ENCODE measurements at regions not wholly inside any gene's neighbourhood (a gene's known extent, or its start where the extent isn't known, plus 50 kb on each side); places are given as distances from the start of the nearest gene placed in this dataset.

DNA sequence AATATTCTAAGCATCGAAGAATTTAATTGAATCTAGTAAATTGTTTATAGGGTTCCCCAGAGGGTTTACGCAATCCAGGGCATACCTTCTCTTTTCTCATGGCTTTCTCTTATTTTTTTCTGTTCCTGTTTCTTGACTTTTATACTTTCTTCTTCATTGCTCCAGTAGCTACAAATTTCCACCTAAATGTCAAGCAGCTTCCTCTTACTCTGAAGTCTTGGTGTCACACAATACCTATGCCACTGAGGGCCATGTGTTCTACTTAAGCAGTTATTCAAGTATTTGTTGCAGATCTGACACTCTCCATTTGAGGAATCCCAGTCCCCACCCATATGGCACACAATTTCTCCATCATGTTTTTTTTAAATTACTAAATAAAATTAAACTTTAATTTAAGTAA, 343.1 kb upstream of the MBL2 start:
- TF ChIP-seq EZH2 (IDR thresholded peaks at IDR 0.05): no peak
- TF ChIP-seq FOXP2 (optimal IDR thresholded peaks at IDR 0.05; ENCODE audit: control extremely low read depth, extremely low read length, insufficient read depth): no peak
- TF ChIP-seq POLR2AphosphoS5 (IDR thresholded peaks at IDR 0.05; ENCODE audit: borderline replicate concordance, low read depth, low read length): no peak

All from SK-N-MC (cell line).